ENCODE measurements at regions not wholly inside any gene's neighbourhood (a gene's known extent, or its start where the extent isn't known, plus 50 kb on each side); places are given as distances from the start of the nearest gene placed in this dataset.
A peak's percentile ranks its signal among the peaks of the same experiment; 100 is the strongest.
"Not testable (repeated sequence)": the region's sequence is repeated elsewhere in the genome, so short reads cannot be mapped to it uniquely, and the experiment has no call there.

GRCh38 chr10:106284802-106285587, 879.5 kb downstream of the SORCS1 start:
- no peaks in the 10 kb centered on the region for H3K36me3 Mint-ChIP-seq (ENCODE audit: low read depth)
- no peaks in the 10 kb centered on the region for H3K4me1 Mint-ChIP-seq
- no peak overlapping the region for H3K27ac Mint-ChIP-seq
- H3K27me3 Mint-ChIP-seq (ENCODE audit: low read depth), result peaks cover 3% of the 10 kb centered on the region
- no peak for TF ChIP-seq CTCF (IDR thresholded peaks at IDR 0.05; ENCODE audit: unreplicated experiment in 3 of 3)
- no peaks in the 10 kb centered on the region for H3K9me3 Mint-ChIP-seq
- no peak overlapping the region for H3K4me3 Mint-ChIP-seq

GRCh38 chr10:106280896-106281460, 883.5 kb downstream of the SORCS1 start:
- Mint-ChIP-seq H3K27ac (no peak overlapping the region), H3K4me1 (no peaks in the 10 kb centered on the region)

GRCh38 chr10:106278383-106278782, 886.1 kb downstream of the SORCS1 start:
- Mint-ChIP-seq H3K4me1 (no peaks in the 10 kb centered on the region), H3K36me3 (ENCODE audit: low read depth) (no peaks in the 10 kb centered on the region), H3K4me3 (no peak overlapping the region), H3K27me3 (ENCODE audit: low read depth) (peaks cover 3% of the 10 kb centered on the region), H3K9me3 (no peaks in the 10 kb centered on the region), H3K27ac (no peak overlapping the region)
- peak; percentile 22 to 26 (median 24) for TF ChIP-seq CTCF (IDR thresholded peaks at IDR 0.05; ENCODE audit: unreplicated experiment in 3 of 3)

More at GRCh38 chr10:106280896-106281460, 883.5 kb downstream of the SORCS1 start:
- H3K27me3 Mint-ChIP-seq (ENCODE audit: low read depth), result peaks cover 3% of the 10 kb centered on the region
- H3K9me3 Mint-ChIP-seq, result no peaks in the 10 kb centered on the region
- no peaks in the 10 kb centered on the region for H3K36me3 Mint-ChIP-seq (ENCODE audit: low read depth)
- H3K4me3 Mint-ChIP-seq, result no peak overlapping the region
- no peak for TF ChIP-seq CTCF (IDR thresholded peaks at IDR 0.05; ENCODE audit: unreplicated experiment in 3 of 3)

GRCh38 chr10:106271237-106271636, 893.3 kb downstream of the SORCS1 start:
- Mint-ChIP-seq H3K4me1 (no peaks in the 10 kb centered on the region), H3K9me3 (peaks cover 3% of the 10 kb centered on the region), H3K36me3 (ENCODE audit: low read depth) (no peaks in the 10 kb centered on the region), H3K27ac (no peak overlapping the region), H3K27me3 (ENCODE audit: low read depth) (no peaks in the 10 kb centered on the region), H3K4me3 (no peak overlapping the region)
- TF ChIP-seq CTCF (IDR thresholded peaks at IDR 0.05; ENCODE audit: unreplicated experiment in 3 of 3), result no peak

GRCh38 chr10:106268000-106268399, 896.5 kb downstream of the SORCS1 start:
- peaks cover 3% of the 10 kb centered on the region for H3K9me3 Mint-ChIP-seq
- H3K36me3 Mint-ChIP-seq (ENCODE audit: low read depth), result no peaks in the 10 kb centered on the region
- no peak for TF ChIP-seq CTCF (IDR thresholded peaks at IDR 0.05; ENCODE audit: unreplicated experiment in 3 of 3)
- no peak overlapping the region for H3K4me3 Mint-ChIP-seq
- no peak overlapping the region for H3K27ac Mint-ChIP-seq
- no peaks in the 10 kb centered on the region for H3K4me1 Mint-ChIP-seq
- no peaks in the 10 kb centered on the region for H3K27me3 Mint-ChIP-seq (ENCODE audit: low read depth)

- H3K4me3 Mint-ChIP-seq, result no peak overlapping the region
- peaks cover 3% of the 10 kb centered on the region for H3K9me3 Mint-ChIP-seq
- H3K4me1 Mint-ChIP-seq, result no peaks in the 10 kb centered on the region
- no peak for TF ChIP-seq CTCF (IDR thresholded peaks at IDR 0.05; ENCODE audit: unreplicated experiment in 3 of 3)
- no peaks in the 10 kb centered on the region for H3K27me3 Mint-ChIP-seq (ENCODE audit: low read depth)
- H3K36me3 Mint-ChIP-seq (ENCODE audit: low read depth), result no peaks in the 10 kb centered on the region
- H3K27ac Mint-ChIP-seq, result no peak overlapping the region
Measured at GRCh38 chr10:106267591-106267990, 896.9 kb downstream of the SORCS1 start.

- not testable (repeated sequence) for H3K36me3 Mint-ChIP-seq (ENCODE audit: low read depth); H3K4me3 Mint-ChIP-seq; H3K9me3 Mint-ChIP-seq; H3K27ac Mint-ChIP-seq; H3K27me3 Mint-ChIP-seq (ENCODE audit: low read depth); H3K4me1 Mint-ChIP-seq
Measured at GRCh38 chr10:106257432-106257831, 907.1 kb downstream of the SORCS1 start.
